Heart left ventricle (tissue), 16 donors: ENCODE measurements at regions not wholly inside any gene's neighbourhood (a gene's known extent, or its start where the extent isn't known, plus 50 kb on each side); places are given as distances from the start of the nearest gene placed in this dataset.
"Not testable (repeated sequence)": the region's sequence is repeated elsewhere in the genome, so short reads cannot be mapped to it uniquely, and the experiment has no call there.

Source experiments
- ATAC-seq, 4 donors: fragments of 200-7000 bp; cut with Tn5 transposase; one replicate each; pipeline ENCODE4 v1.9.1; 2020 to 2022; ENCODE audit warnings: moderate library complexity in 4 of 4, mild to moderate bottlenecking in 3 of 4, moderate number of reproducible peaks in 1 of 4
- DNase-seq, 5 donors: peaks; one replicate each; pipeline ENCODE4 v3.0.0-alpha.2; 2020
- H3K27ac ChIP-seq, 12 donors: fragments of 200-600 bp; sonication (generic) in 4 of 12; one replicate each; pipeline versions ENCODE4 v1.5.0 to v1.8.0; 2016 to 2022; ENCODE audit warnings: mild to moderate bottlenecking in 2 of 12
- H3K27me3 ChIP-seq, 9 donors: fragments of 200-600 bp; sonication (generic) in 2 of 9; one replicate each; pipeline versions ENCODE4 v1.5.1 to v1.8.0; 2016 to 2022; ENCODE audit warnings: mild to moderate bottlenecking in 3 of 9
- H3K36me3 ChIP-seq, 9 donors: fragments of 200-600 bp; sonication (generic) in 2 of 9; one replicate each; pipeline versions ENCODE4 v1.5.0 to v1.8.0; 2018 to 2022; ENCODE audit warnings: mild to moderate bottlenecking in 2 of 9
- H3K4me1 ChIP-seq, 12 donors: fragments of 200-600 bp; sonication (generic) in 4 of 12; one replicate each; pipeline versions ENCODE4 v1.5.0 to v1.8.0; 2016 to 2022; ENCODE audit warnings: mild to moderate bottlenecking in 3 of 12
- H3K4me3 ChIP-seq, 12 donors: fragments of 200-600 bp; sonication (generic) in 4 of 12; one replicate each; pipeline versions ENCODE4 v1.5.0 to v1.8.0; 2017 to 2022; ENCODE audit warnings: mild to moderate bottlenecking in 9 of 12, moderate library complexity in 4 of 12
- H3K9me3 ChIP-seq, 12 donors: fragments of 200-600 bp; sonication (generic) in 4 of 12; one replicate each; pipeline versions ENCODE4 v1.5.0 to v1.8.0; 2016 to 2022; ENCODE audit warnings: mild to moderate bottlenecking in 1 of 12
- POLR2A ChIP-seq, 2 donors: fragments of 450-650 bp; IDR thresholded peaks; one replicate each; pipeline ENCODE4 v1.6.1; 2017; ENCODE audit warnings: antibody characterized with exemption in 2 of 2, mild to moderate bottlenecking in 2 of 2, moderate library complexity in 2 of 2
- WGBS, 4 donors: extraction: QIAGEN DNeasy Blood & Tissue Kit in 2 of 4; methylation state at CpG; one replicate each; pipeline versions ENCODE4 v1.1.5 to v1.1.7; 2013 to 2018; 5-methylcytosine and 5-hydroxymethylcytosine counted together
- intact Hi-C, 10 donors: fragments of 100-400 bp; cut with DNase I; formaldehyde crosslinking; loops; one replicate each; pipeline versions ENCODE4 v1.11.1 to v1.14.2; 2022
- TF ChIP-seq, protein P1 (sequence below), 12 donors: fragments of 200-600 bp; sonication (generic) in 4 of 12; IDR thresholded peaks; one replicate each; pipeline versions ENCODE4 v1.5.0 to v1.8.0; 2018 to 2022; ENCODE audit warnings: antibody characterized with exemption in 12 of 12, mild to moderate bottlenecking in 5 of 12
- donor health status: ischemic (EF 13 %, LVEDD 7.1; RV severe dilation, severe dysfunction).
- donor health status: healthy with polysubstance abuse.
- donor health status: DM: no; HTN: yes; CAD: no.
- donor health status: DM: no; HTN: no; CAD: no.
- donor health status: ischemic (EF 25% LVEDD 6.9; RV normal size, moderate dysfunction).
- donor health status: ischemic (EF 25% LVEDD 5.7; RV mildly dilated, moderate dysfunction).
- donor health status: healthy.
- donor health status: DM: yes; HTN: yes; CAD: no.
- donor health status: ischemic (EF 35%, LVEDD 5.7; RV mildly dilated, moderate dysfunction).
- donor health status: nonischemic (EF 11% LVEDD 7.7; RV severe dilation, severe dysfunction).
- donor health status: DM: yes; HTN: yes; CAD: no.
- donor health status: PGD.
- donor health status: ischemic (EF 29% LVEDD 5.4; RV normal size, mild dysfunction).
- donor health status: nonischemic (EF 23%, LVEDD 6.1; RV moderate dilation, normal function).

- 73 to 78% methylated on average over 3 of the region's 3 CpGs; no CpG with 5 or more reads in 2 of the 4 donors for WGBS, 4 donors
- H3K4me3 ChIP-seq, intact Hi-C loops, H3K36me3 ChIP-seq, H3K4me1 ChIP-seq, DNase-seq, ATAC-seq, H3K27ac ChIP-seq, H3K9me3 ChIP-seq, H3K27me3 ChIP-seq: not testable (repeated sequence)
Observed at GRCh38 chrY:13627323-13627722, 76.4 kb upstream of the TMSB4Y start.

DNA sequence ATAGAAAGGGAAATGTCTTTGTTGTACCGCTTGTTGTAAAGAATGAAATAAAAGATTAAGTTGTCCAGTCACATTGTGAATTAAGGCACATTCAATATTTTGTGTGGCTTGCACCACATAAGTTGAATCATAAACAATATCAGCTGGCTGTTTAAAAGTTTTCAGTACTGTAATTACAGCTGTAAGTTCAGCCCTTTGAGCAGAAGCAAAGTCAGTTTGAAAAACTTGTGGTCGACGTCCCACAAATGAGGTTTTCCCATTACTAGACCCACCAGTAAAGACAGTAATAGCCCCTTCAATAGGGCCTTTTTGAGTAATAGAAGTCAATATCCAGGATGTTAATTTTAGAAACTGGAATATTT, 87.8 kb upstream of the TMSB4Y start:
- H3K36me3 ChIP-seq = no peaks in the 10 kb centered on the region
- intact Hi-C loops = no loop called here
- no peak overlapping the region for H3K4me3 ChIP-seq
- DNase-seq (no peak), ATAC-seq (no peak)
- H3K27me3 ChIP-seq = no peaks in the 10 kb centered on the region
- TF ChIP-seq POLR2A (IDR thresholded peaks at IDR 0.05) = no peak
- TF ChIP-seq, protein P1, sequence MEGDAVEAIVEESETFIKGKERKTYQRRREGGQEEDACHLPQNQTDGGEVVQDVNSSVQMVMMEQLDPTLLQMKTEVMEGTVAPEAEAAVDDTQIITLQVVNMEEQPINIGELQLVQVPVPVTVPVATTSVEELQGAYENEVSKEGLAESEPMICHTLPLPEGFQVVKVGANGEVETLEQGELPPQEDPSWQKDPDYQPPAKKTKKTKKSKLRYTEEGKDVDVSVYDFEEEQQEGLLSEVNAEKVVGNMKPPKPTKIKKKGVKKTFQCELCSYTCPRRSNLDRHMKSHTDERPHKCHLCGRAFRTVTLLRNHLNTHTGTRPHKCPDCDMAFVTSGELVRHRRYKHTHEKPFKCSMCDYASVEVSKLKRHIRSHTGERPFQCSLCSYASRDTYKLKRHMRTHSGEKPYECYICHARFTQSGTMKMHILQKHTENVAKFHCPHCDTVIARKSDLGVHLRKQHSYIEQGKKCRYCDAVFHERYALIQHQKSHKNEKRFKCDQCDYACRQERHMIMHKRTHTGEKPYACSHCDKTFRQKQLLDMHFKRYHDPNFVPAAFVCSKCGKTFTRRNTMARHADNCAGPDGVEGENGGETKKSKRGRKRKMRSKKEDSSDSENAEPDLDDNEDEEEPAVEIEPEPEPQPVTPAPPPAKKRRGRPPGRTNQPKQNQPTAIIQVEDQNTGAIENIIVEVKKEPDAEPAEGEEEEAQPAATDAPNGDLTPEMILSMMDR (IDR thresholded peaks at IDR 0.05) = no peak
- no peaks in the 10 kb centered on the region for H3K9me3 ChIP-seq
- 67% methylated on average over 3 of the region's 3 CpGs; no CpG with 5 or more reads in 2 of the 4 donors for WGBS, 4 donors
- H3K4me1 ChIP-seq = no peaks in the 10 kb centered on the region
- no peak overlapping the region for H3K27ac ChIP-seq

- Histone ChIP-seq H3K27me3 (no peaks in the 10 kb centered on the region), H3K4me1 (no peaks in the 10 kb centered on the region), H3K9me3 (no peaks in the 10 kb centered on the region), H3K4me3 (no peak overlapping the region), H3K36me3 (no peaks in the 10 kb centered on the region), H3K27ac (no peak overlapping the region)
- ATAC-seq = no peak
- intact Hi-C loops = no loop called here
- DNase-seq = no peak
- TF ChIP-seq, protein P1 (IDR thresholded peaks at IDR 0.05) = no peak
- TF ChIP-seq POLR2A (IDR thresholded peaks at IDR 0.05) = no peak
Observed at GRCh38 chrY:13615301-13615942, 88.3 kb upstream of the TMSB4Y start.

GRCh38 chrY:13612916-13613315, 90.8 kb upstream of the TMSB4Y start:
- no peak for ATAC-seq
- TF ChIP-seq, protein P1 (IDR thresholded peaks at IDR 0.05) = no peak
- TF ChIP-seq POLR2A (IDR thresholded peaks at IDR 0.05) = no peak
- no peaks in the 10 kb centered on the region for H3K27me3 ChIP-seq
- no peaks in the 10 kb centered on the region for H3K36me3 ChIP-seq
- no peak overlapping the region for H3K4me3 ChIP-seq
- whole genome bisulfite sequencing, 4 donors = 87 to 91% methylated on average over 1 of the region's 1 CpG; no CpG with 5 or more reads in 2 of the 4 donors
- DNase-seq = no peak
- H3K9me3 ChIP-seq = no peaks in the 10 kb centered on the region
- H3K27ac ChIP-seq = no peak overlapping the region
- intact Hi-C loops = no loop called here
- no peaks in the 10 kb centered on the region for H3K4me1 ChIP-seq

DNA sequence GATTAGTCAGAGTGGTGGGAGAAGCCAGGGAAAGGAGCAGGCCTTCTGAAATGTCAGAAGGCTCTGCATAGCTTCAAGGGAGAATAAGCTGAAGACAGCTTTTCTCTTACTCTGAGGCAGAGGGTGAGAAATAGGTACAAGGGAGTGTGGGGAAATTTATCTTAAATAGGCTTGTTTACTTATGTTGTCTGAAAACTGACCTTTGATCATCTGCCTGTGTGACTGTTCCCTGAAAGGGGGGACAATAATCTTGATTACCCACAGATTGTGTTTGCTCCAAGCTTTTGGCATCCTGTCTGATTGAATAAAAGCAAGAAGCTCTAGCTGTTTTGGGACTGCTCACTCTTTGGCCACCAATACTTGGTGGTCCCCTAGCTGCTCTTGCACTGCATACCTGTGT, 91.7 kb upstream of the TMSB4Y start:
- no peaks in the 10 kb centered on the region for H3K36me3 ChIP-seq
- no peak for ATAC-seq
- H3K27me3 ChIP-seq = no peaks in the 10 kb centered on the region
- no peaks in the 10 kb centered on the region for H3K4me1 ChIP-seq
- TF ChIP-seq, protein P1 (IDR thresholded peaks at IDR 0.05) = no peak
- no peak for TF ChIP-seq POLR2A (IDR thresholded peaks at IDR 0.05)
- no peak overlapping the region for H3K27ac ChIP-seq
- no peak for DNase-seq
- intact Hi-C loops = no loop called here
- H3K4me3 ChIP-seq = no peak overlapping the region
- H3K9me3 ChIP-seq = no peaks in the 10 kb centered on the region
